HG02763 (cell line): ENCODE measurements at regions not wholly inside any gene's neighbourhood (a gene's known extent, or its start where the extent isn't known, plus 50 kb on each side); places are given as distances from the start of the nearest gene placed in this dataset.
"Not testable (repeated sequence)": the region's sequence is repeated elsewhere in the genome, so short reads cannot be mapped to it uniquely, and the experiment has no call there.

Experiments used
- ATAC-seq: cut with Tn5 transposase; IDR thresholded peaks from one replicate; pipeline ENCODE4 v1.9.1; 2021; ENCODE audit warnings: mild to moderate bottlenecking, moderate library complexity; ENCODE audit not compliant: unreplicated experiment

- not testable (repeated sequence) for ATAC-seq
Observed at GRCh38 chr7:150096213-150096994, 222.6 kb downstream of the ATP6V0E2 start.

DNA sequence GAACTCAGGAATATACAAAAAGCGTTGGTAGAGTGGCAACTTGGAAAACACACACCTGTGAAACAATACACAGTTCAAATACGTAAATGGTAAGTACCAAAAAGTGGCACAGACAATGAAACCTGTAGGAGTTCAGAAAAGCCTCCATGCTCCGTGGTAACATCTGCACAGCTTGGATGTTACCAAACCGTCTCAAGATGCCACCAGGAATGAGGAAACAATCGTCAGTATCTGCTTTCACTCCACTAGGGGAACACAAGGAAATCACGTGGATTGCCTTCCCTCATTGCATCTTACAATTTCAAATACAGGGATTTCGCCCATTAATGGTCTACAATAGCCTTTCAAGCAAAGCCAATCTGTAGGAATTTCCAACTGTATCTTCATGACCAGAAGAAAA is 224.6 kb upstream of the LRRC61 start:
- ATAC-seq = not testable (repeated sequence)

DNA sequence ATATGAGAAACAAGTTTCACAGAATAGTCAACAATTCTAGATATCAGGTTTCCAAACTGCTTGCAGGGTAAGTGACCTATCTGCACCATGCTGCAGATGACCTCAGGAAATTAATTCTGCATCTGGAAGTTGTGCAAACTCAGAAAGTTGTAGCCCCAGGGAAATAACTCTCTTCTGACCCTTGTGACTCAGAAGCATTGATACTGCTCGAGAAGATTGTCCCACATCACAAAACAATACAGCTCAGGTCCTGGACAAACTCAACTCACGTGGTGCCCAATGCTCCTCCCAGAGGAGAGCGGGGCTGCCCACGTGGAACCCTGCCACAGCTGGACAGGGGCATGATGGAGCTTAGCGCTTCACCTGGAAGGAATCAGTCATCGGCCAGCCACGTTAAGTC is 221.9 kb upstream of the LRRC61 start:
- not testable (repeated sequence) for ATAC-seq

DNA sequence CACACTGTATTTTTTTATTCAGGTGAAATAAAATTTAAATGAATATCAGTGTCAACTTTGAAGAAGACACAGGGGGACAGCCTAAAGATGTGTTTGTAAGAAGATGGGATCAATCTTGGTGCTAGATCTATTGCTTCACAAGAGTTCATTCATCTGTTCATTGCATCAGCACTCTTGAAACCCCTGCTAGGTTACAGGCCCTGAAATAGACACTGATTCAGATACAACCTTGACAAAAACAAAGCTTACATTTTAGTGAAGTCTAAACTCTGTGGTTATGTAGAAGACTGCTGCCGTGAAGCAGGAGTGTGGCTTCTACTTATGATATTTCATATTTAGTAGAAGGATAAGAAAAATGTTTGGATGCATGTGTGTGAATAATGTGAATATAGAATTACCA is 215.9 kb upstream of the LRRC61 start:
- not testable (repeated sequence) for ATAC-seq

DNA sequence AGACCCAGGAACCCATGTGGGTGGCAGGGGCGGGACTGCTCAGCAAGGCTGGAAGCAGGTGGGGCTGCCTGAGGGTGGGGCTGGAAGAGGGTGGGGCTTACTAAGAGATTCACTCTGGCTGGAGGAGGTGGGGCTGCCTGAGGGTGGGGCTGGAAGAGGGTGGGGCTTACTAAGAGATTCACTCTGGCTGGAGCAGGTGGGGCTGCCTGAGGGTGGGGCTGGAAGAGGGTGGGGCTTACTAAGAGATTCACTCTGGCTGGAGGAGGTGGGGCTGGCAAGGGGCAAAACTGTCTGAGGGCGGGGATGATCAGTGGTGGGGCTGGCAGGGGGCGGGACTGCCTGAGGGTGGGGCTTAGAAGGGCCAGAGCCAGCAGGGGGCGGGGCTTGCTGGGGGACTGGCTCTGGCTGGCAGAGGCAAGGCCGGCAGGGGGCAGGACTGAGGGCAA is 212.8 kb upstream of the LRRC61 start:
- ATAC-seq = not testable (repeated sequence)

DNA sequence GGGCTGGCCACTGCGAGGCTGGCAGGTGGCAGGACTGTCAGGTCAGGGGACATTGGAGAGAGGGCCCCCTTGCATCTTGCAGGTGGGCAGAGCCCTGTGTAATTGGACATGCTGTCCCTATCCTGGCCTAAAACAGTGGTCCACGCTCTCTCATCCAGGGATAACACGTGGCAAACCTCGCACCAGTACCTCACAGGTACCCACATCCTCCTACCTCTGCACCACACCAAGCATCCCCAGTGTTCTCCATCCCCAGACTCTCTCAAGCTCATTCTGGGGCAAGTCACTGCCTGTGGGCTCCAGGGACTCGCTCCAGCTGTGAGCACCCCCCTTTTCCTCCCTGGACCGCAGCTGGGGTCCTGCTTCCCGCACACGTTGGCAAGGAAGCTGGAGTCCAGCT is 212.3 kb upstream of the LRRC61 start:
- not testable (repeated sequence) for ATAC-seq

DNA sequence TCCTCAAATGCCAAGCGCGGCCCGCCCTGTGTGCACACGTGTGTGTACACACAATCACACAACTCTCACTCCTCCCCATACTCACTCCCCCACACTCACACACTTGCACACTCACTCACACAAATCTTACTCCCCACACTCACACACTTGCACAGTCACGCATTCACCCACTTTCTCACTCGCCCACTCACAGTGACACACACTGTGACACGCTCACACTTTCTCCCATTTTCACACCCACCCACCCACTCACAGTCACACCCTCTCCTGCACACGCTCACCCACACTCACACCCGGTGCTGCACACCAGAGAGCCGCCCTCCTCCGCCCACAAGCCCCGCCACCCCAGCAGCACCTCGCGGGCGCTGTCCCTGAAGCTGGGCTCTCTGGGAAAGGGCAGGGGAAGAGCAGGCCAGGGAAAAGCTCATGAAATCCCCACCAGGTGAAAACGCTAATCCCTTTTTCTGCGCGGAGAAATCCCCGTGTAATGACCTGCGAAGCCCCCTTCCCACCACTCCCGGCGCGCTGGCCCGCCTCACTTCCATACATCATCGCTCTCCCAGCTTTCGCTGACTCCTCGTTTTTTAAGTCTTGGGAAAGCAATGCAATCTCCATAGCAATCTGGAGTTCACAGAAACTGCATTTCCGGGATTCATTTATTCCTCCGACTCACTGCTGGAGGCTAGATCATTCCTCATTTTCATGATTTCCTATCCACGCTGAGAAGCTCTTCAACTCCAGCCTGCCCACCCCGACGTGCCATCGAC is 211.6 kb upstream of the LRRC61 start:
- ATAC-seq = not testable (repeated sequence)

GRCh38 chr7:150113301-150113700 is 209.9 kb upstream of the LRRC61 start:
- ATAC-seq = not testable (repeated sequence)

GRCh38 chr7:150114591-150114990 is 208.6 kb upstream of the LRRC61 start:
- ATAC-seq = not testable (repeated sequence)

- not testable (repeated sequence) for ATAC-seq
Observed at GRCh38 chr7:150119966-150120365, 203.2 kb upstream of the LRRC61 start.

GRCh38 chr7:150125831-150126230 is 197.3 kb upstream of the LRRC61 start:
- ATAC-seq = not testable (repeated sequence)

DNA sequence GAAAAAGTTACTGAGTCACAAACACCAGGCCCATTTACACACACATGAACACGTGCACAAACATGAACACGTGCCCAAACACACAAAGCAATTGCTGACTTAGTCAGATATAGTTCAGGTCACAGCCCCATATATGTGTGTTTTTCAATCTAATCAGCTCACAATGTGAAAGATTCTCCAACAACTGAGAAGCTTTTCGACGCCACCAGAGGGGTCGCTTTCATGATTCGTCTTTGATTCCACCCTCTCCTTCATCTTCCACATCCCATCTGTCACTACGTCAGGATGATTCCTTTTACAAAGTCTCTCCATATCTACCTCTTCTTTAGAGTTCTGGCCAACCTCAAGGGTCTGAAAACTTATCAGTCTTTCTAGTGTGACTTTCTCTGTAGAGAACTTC is 188.7 kb upstream of the LRRC61 start:
- not testable (repeated sequence) for ATAC-seq

- ATAC-seq = not testable (repeated sequence)
Observed at GRCh38 chr7:150135620-150136190, 187.4 kb upstream of the LRRC61 start.

GRCh38 chr7:150139840-150140239 is 183.3 kb upstream of the LRRC61 start:
- not testable (repeated sequence) for ATAC-seq

DNA sequence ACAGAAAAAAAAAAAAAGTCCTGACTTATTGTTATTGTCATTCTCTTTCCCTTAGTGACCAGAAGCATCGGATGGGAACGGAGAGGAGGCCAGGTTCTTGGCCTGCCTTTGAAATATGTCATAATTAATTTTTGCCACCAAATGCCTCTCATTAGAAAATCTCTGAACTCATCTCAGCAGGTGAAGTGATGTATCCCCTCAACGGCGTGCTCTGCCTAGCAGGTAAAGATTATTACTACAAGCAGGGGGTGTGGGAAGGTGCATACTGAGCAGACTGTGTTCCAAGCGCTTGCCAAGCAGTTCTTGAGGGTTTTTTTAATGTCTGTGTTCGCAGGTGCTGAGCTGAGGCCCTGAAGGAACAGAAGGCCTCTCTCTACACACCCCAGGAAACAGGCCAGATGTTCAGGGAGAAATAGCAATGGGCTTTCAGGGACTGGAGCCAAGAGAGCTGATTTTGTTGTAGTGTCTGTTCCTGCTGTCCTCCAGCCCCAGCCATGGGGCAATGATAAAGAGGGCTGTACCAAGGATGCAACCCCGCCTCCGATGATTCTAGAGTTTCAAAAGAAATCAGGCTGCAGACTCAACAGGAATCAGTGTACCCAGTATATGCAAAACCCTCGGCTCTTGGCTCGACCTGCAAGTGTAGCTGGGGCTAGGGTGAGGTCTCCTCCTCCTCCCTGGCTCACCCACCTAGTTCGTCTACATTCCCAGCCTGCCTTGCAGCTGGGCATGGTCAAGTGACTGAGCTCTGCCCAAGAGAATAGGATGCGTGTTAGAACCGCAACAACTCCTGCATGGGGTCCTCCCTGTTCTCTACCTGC is 181.4 kb upstream of the LRRC61 start:
- ATAC-seq = not testable (repeated sequence)

DNA sequence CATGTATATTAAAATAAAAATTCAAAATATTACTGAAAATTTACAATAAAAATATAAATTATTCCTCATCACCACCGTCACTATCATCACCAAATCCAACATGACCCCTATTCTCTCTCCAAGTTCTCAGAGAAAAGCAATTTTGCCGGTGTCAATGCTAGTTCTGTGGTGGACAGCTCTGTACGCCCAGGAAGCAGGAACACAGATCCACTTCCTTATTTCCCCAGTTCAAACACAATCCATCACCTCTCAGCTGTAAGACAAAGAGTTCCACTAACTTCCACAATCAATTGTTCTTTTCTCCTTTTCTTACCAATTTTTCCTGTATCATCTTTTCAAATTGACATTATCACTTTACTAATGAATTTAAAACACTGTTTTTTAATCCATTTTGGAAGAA is 177.0 kb upstream of the LRRC61 start:
- ATAC-seq = not testable (repeated sequence)

- ATAC-seq = not testable (repeated sequence)
Observed at GRCh38 chr7:150147524-150147923, 175.6 kb upstream of the LRRC61 start.

GRCh38 chr7:150156015-150156414 is 167.1 kb upstream of the LRRC61 start:
- not testable (repeated sequence) for ATAC-seq

- ATAC-seq = not testable (repeated sequence)
Observed at GRCh38 chr7:150158696-150159095, 164.5 kb upstream of the LRRC61 start.

DNA sequence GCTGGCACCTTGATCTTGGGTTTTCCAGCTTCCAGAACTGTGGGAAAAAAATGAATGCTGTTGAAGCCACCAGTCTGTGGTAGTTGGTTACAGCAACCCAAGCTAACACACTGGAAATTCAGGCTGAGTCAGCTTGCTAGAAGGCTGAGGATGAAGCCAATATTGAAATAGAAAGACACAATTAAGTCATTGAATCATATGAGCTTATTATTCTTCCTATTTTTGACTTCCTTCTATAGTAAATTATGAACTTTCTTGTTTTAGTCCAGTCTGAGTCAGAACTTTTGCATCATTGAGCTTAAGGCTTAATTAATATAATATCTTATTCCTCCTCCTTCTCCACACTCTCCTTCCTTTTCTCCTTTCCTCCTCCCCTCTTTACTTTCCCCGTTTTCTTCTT is 153.6 kb upstream of the LRRC61 start:
- ATAC-seq = not testable (repeated sequence)
